PC-9 (cell line): ENCODE measurements at regions not wholly inside any gene's neighbourhood (a gene's known extent, or its start where the extent isn't known, plus 50 kb on each side); places are given as distances from the start of the nearest gene placed in this dataset.

Experiments
- BruUV-seq: library from RNA; stranded (reverse); fragments of 400-500 nt; replicated peaks from 2 replicates; lab custom pipeline; 2021; lab: Mats Ljungman, UMichigan
- CTCF ChIA-PET: fragments of 300-600 bp; sonication (Branson Sonifier 250); formaldehyde crosslinking; loops from one replicate; lab custom pipeline; 2022; ENCODE audit warnings: antibody characterized with exemption; lab: Charles Lee
- POLR2A ChIA-PET: fragments of 300-600 bp; sonication (Branson Sonifier 250); formaldehyde crosslinking; loops from one replicate; lab custom pipeline; 2022; ENCODE audit warnings: antibody characterized with exemption; ENCODE audit not compliant: unreplicated experiment; lab: Charles Lee
- DNase-seq, 2 experiments: peaks; one replicate each; pipeline versions ENCODE4 v3.0.0 to v3.0.0-alpha.2; 2015 to 2022; ENCODE audit warnings: mixed read lengths in 1 of 2
- H2AFZ ChIP-seq: fragments of 200-600 bp; sonication (generic); 2 replicates; pipeline ENCODE4 v1.8.1; 2017; ENCODE audit warnings: antibody characterized with exemption
- H3F3A ChIP-seq: fragments of 200-600 bp; sonication (generic); 2 replicates; pipeline ENCODE4 v1.8.1; 2017; ENCODE audit warnings: antibody characterized with exemption, mild to moderate bottlenecking, low read depth; ENCODE audit not compliant: insufficient read depth
- H3K27ac ChIP-seq: fragments of 200-600 bp; sonication (generic); 2 replicates; pipeline ENCODE4 v1.6.1; 2016; ENCODE audit warnings: mixed run types
- H3K27me3 ChIP-seq: fragments of 200-600 bp; sonication (generic); 2 replicates; pipeline ENCODE4 v1.6.1; 2016; ENCODE audit warnings: low read depth, mixed run types; ENCODE audit not compliant: insufficient read depth
- H3K36me3 ChIP-seq: fragments of 200-600 bp; sonication (generic); 2 replicates; pipeline ENCODE4 v1.6.1; 2016; ENCODE audit warnings: low read depth, mixed run types
- H3K4me1 ChIP-seq: fragments of 200-600 bp; sonication (generic); replicated peaks from 2 replicates; pipeline ENCODE4 v1.6.1; 2016; ENCODE audit warnings: mixed run types; ENCODE audit not compliant: insufficient read depth
- H3K4me2 ChIP-seq: fragments of 200-600 bp; sonication (generic); 2 replicates; pipeline ENCODE4 v1.6.1; 2017; ENCODE audit warnings: mixed run types
- H3K4me3 ChIP-seq: fragments of 200-600 bp; sonication (generic); 2 replicates; pipeline ENCODE4 v1.6.1; 2016; ENCODE audit warnings: mixed run types
- H3K79me2 ChIP-seq: fragments of 200-600 bp; sonication (generic); 2 replicates; pipeline ENCODE4 v1.6.1; 2017; ENCODE audit warnings: low read depth, mixed run types
- H3K9me2 ChIP-seq: fragments of 200-600 bp; sonication (generic); 2 replicates; pipeline ENCODE4 v1.8.1; 2017; ENCODE audit warnings: mild to moderate bottlenecking; ENCODE audit not compliant: insufficient read depth
- H3K9me3 ChIP-seq: fragments of 200-600 bp; sonication (generic); 2 replicates; pipeline ENCODE4 v1.8.1; 2016; ENCODE audit warnings: low read depth; ENCODE audit not compliant: insufficient read depth
- H4K20me1 ChIP-seq: fragments of 200-600 bp; sonication (generic); 2 replicates; pipeline ENCODE4 v1.8.1; 2017; ENCODE audit not compliant: insufficient read depth
- EZH2 ChIP-seq: fragments of 200-600 bp; sonication (generic); IDR thresholded peaks from 2 replicates; pipeline ENCODE4 v1.8.0; 2017; ENCODE audit warnings: antibody characterized with exemption, low read depth
- intact Hi-C: fragments of 100-400 bp; cut with micrococcal nuclease; formaldehyde crosslinking; loops from one replicate; pipeline ENCODE4 v1.10.0; 2022; ENCODE audit not compliant: unreplicated experiment
- TF ChIP-seq, protein P1 (sequence below): fragments of 200-600 bp; sonication (generic); conservative IDR thresholded peaks from 2 replicates; pipeline ENCODE4 v1.6.1; 2017; ENCODE audit warnings: mixed run types, antibody characterized with exemption, mild to moderate bottlenecking, moderate library complexity

DNA sequence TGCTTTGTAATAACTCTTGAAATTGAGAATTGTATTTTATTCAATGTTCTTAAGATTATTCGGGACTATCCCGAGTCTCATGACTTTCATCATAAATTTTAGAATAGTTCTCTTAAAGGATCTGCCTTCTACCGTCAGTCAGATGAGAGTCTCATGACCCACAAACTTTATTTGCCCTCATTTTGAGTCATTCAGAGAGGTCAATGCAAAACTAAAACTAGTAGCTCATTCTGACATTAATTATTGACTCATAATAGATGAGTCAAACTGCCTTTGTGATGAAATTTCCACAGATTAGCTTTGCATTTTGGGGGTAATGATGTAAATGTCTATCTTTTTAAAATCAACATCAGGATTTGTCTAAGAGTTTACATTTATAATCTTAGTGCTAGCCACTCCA, 1527.3 kb downstream of the TECRL start:
- CTCF ChIA-PET, result no interaction called here
- no TSS peak for BruUV-seq
- Histone ChIP-seq H3K4me1 (no peaks in the 10 kb centered on the region), H3K9me2 (no peaks in the 10 kb centered on the region), H3K27me3 (no peaks in the 10 kb centered on the region), H3F3A (no peaks in the 10 kb centered on the region), H4K20me1 (no peaks in the 10 kb centered on the region), H3K4me2 (no peak overlapping the region), H3K36me3 (no peaks in the 10 kb centered on the region), H2AFZ (no peak overlapping the region), H3K4me3 (no peak overlapping the region), H3K27ac (no peak overlapping the region), H3K79me2 (no peaks in the 10 kb centered on the region), H3K9me3 (no peaks in the 10 kb centered on the region)
- TF ChIP-seq EZH2, result no peak
- TF ChIP-seq, protein P1, sequence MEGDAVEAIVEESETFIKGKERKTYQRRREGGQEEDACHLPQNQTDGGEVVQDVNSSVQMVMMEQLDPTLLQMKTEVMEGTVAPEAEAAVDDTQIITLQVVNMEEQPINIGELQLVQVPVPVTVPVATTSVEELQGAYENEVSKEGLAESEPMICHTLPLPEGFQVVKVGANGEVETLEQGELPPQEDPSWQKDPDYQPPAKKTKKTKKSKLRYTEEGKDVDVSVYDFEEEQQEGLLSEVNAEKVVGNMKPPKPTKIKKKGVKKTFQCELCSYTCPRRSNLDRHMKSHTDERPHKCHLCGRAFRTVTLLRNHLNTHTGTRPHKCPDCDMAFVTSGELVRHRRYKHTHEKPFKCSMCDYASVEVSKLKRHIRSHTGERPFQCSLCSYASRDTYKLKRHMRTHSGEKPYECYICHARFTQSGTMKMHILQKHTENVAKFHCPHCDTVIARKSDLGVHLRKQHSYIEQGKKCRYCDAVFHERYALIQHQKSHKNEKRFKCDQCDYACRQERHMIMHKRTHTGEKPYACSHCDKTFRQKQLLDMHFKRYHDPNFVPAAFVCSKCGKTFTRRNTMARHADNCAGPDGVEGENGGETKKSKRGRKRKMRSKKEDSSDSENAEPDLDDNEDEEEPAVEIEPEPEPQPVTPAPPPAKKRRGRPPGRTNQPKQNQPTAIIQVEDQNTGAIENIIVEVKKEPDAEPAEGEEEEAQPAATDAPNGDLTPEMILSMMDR, result no peak
- intact Hi-C loops, result no loop called here
- no peak for DNase-seq
- POLR2A ChIA-PET, result no interaction called here

DNA sequence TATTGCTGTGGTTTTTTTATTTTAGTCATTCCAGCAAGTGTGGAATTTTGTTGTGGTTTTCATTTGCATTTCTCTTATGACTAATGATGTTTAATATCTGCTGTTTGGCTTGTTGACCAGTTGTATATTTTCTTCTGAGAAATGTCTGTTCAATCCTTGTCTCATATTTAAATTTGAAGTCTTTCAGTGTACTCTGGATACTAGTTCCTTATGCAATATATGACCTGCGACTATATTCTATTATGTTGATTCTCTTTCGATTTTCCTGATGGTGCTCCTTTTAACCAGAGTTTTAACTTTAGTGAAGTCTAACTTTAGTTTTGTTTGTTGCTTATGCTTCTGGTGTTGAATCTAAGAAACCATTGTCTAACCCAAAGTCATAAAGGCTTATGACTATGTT, 1528.0 kb downstream of the TECRL start:
- H3K9me2 ChIP-seq, result no peaks in the 10 kb centered on the region
- H3K27ac ChIP-seq, result no peak overlapping the region
- no peak for DNase-seq
- no peaks in the 10 kb centered on the region for H3K27me3 ChIP-seq
- no peaks in the 10 kb centered on the region for H3K4me1 ChIP-seq
- H3K4me2 ChIP-seq, result no peak overlapping the region
- no peaks in the 10 kb centered on the region for H4K20me1 ChIP-seq
- intact Hi-C loops, result no loop called here
- no peaks in the 10 kb centered on the region for H3K36me3 ChIP-seq
- H2AFZ ChIP-seq, result no peak overlapping the region
- no peaks in the 10 kb centered on the region for H3F3A ChIP-seq
- H3K79me2 ChIP-seq, result no peaks in the 10 kb centered on the region
- no peaks in the 10 kb centered on the region for H3K9me3 ChIP-seq
- H3K4me3 ChIP-seq, result no peak overlapping the region
- no TSS peak for BruUV-seq
- TF ChIP-seq, protein P1, result no peak
- no peak for TF ChIP-seq EZH2
- ChIA-PET POLR2A (no interaction called here), CTCF (no interaction called here)

GRCh38 chr4:62872856-62873255, 1536.4 kb downstream of the TECRL start:
- Histone ChIP-seq H3K9me2 (no peaks in the 10 kb centered on the region), H2AFZ (no peak overlapping the region), H3K27me3 (no peaks in the 10 kb centered on the region), H3K36me3 (no peaks in the 10 kb centered on the region), H3F3A (no peaks in the 10 kb centered on the region), H3K4me2 (no peak overlapping the region), H3K27ac (no peak overlapping the region), H3K79me2 (no peaks in the 10 kb centered on the region), H3K4me3 (no peak overlapping the region), H4K20me1 (no peaks in the 10 kb centered on the region), H3K4me1 (no peaks in the 10 kb centered on the region), H3K9me3 (no peaks in the 10 kb centered on the region)
- no TSS peak for BruUV-seq
- DNase-seq, result no peak
- TF ChIP-seq, protein P1, result no peak
- TF ChIP-seq EZH2, result no peak
- intact Hi-C loops, result no loop called here
- ChIA-PET CTCF (no interaction called here), POLR2A (no interaction called here)
